NCI-H2171 (cell line): ENCODE measurements at regions not wholly inside any gene's neighbourhood (a gene's known extent, or its start where the extent isn't known, plus 50 kb on each side); places are given as distances from the start of the nearest gene placed in this dataset.
A peak's percentile ranks its signal among the peaks of the same experiment; 100 is the strongest.
"Not testable (repeated sequence)": the region's sequence is repeated elsewhere in the genome, so short reads cannot be mapped to it uniquely, and the experiment has no call there.

Source experiments
- DNase-seq: peaks from one replicate; lab custom pipeline; 2025; lab: John Stamatoyannopoulos, UW

DNA sequence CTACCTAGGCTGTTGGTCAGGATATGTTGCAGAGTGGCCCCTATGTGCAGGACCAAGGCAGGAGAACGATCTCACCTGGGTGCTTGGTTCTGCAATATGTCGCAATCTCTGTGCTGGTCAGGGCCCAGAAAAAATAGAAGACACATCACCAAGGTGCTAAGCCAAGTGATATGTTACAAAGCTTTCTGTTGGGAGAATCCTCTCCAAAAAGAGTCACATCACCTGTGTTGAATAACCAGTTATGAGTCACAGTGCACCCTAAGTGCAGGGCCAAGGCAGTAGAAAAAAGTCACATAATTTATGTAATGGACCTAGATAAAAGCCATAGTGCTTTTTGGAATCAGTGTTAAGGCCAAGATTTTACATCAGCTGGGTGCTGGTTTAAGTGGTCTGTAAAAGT is 965.9 kb upstream of the AMELY start:
- DNase-seq, result no peak

DNA sequence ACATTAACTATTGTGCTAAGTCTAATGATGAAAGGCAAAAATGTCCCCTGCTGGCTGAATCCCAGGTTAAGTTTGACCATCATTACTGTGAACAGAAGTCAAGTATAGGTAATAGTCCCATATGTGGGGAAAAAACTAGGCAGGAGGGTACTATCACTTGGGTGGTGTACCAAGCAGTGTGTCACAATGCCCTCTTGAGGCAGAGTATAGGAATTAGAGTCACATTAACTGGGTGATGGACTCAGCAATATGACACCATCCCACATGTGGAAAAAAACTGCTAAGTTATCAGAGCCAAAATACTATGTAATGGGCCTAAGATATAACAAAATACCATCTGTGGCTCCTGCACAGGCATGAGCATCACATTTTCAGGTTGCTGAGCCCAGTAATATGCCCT is 962.5 kb upstream of the AMELY start:
- DNase-seq, result peak; percentile 17

GRCh38 chrY:7871304-7871932 is 959.9 kb upstream of the AMELY start:
- no peak for DNase-seq

GRCh38 chrY:7866976-7867375 is 955.4 kb upstream of the AMELY start:
- DNase-seq, result no peak

DNA sequence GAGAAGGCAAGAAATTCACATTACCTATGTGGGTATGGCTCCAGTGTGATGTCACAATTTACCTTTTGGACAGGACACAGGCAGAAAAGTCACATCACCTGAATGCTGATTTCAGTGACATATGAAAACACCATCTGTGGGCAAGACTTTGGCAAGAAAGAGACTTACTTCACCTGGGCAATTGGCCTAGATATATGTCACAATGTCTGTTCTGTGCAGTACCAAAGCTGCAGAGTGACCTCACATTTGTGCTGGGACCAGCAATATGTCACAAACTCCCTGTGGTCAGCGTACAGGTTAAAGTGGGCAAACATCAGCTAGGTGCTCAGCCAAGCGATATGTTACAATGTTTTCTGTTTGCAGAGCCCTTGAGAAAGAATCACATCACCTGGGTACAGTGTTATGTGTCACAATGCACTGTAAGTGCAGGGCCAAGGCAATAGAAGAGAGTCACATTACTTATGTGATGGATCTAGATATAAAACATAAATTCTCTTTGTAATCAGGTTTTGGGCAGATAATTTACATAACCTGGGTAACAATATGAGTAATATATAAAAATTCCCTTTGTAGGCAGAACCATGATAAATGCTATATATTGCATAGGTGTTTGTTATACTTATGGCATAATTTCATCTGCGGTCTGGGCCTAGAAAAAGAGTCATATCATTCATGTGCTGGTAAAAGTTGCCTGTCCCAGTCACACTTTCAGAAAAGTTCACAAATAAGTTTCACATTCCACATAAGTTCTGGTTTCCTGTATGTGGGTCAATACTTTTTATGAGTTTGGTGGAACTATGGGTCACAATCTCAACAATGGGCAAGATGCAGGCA is 949.4 kb upstream of the AMELY start:
- DNase-seq, result no peak

DNA sequence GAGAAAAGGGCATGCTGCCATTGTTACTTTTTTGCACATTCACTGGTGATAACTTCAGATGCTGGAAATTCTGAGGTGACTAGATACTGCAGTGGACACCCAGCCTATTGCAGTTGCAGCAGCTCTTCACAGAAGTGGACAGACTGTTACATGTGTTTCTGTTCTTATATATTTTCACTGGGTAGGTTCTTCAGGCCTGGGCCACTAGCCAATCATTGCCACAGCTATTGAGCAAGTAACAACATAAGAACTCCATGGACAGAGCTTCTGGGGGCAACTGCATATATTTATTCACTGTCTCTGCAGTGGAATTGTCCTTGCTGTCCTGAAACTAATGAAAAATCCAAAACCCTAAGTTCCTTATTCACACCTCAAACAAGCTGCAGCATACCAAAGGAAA is 938.6 kb upstream of the AMELY start:
- no peak for DNase-seq

- DNase-seq, result no peak
Measured at GRCh38 chrY:7845776-7846175, 934.2 kb upstream of the AMELY start.

DNA sequence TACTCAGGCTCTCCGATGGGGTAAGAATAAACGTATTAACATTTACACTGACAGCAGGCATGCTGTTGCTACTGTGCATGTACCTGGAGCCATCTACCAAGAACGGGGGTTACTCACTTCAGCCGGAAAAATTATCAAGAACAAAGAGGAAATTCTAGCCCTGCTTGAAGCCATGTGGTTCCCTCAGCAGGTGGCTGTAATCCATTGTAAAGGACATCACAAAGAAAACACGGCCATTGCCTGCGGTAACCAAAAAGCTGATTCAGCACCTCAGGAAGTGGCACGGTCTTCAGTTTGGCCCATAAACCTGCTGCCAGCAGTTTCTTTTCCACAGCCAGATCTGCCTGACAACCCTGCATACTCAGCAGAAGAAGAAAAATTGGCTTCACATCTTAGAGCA is 925.5 kb upstream of the AMELY start:
- no peak for DNase-seq

GRCh38 chrY:7836366-7836765 is 924.8 kb upstream of the AMELY start:
- DNase-seq, result no peak

DNA sequence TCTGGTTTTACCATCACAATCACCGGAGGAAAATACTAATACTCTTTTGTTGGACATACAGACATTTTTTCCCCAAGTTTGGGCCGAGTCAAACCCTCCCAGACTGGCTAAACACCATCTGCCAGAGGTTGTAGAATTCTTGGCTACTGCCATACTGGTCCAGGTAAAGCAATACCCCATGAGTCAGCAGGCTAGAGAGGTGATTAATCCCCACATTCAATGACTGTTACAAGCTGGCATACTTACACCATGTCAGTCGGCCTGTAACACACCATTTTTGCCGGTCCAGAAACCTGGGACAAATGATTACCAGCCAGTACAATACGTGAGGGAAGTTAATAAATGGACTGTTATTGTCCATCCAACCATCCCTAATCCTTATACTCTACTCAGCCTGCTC is 923.9 kb upstream of the AMELY start:
- DNase-seq, result no peak

DNA sequence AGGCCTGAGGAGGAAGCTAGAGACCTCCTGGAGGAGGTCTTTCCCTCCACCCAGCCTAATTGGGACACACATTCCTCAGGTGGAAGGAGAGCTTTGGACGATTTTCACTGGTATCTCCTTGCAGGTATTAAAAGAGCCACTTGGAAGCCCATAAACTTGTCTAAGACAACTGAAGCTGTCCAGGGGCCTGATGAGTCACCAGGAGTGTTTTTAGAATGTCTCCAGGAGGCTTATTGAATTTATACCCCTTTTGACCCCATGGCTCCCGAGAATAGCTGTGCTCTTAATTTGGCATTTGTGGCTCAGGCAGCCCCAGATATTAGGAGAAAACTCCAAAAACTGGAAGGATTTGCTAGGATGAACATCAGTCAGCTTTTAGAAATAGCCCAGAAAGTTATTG is 922.7 kb upstream of the AMELY start:
- no peak for DNase-seq

- DNase-seq, result not testable (repeated sequence)
Measured at GRCh38 chrY:7830881-7831280, 919.3 kb upstream of the AMELY start.

DNA sequence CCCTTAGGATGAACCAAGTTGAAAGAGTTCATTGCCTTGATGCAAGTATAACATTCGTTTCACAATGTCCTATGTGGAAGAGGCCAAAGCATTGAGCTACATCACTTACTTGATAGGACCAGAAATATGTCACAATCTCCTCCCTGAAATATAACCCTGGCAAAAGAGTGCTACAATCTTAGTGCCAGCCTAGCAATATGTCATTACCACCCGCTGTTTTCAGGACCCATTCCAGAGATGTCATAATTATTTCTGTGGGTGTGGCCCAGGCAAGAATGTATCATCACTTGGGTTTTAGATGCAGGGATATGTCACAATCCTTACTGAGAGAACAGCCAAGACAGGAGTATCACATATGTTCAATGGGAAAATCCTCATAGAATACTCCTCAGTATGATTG is 915.0 kb upstream of the AMELY start:
- no peak for DNase-seq

DNA sequence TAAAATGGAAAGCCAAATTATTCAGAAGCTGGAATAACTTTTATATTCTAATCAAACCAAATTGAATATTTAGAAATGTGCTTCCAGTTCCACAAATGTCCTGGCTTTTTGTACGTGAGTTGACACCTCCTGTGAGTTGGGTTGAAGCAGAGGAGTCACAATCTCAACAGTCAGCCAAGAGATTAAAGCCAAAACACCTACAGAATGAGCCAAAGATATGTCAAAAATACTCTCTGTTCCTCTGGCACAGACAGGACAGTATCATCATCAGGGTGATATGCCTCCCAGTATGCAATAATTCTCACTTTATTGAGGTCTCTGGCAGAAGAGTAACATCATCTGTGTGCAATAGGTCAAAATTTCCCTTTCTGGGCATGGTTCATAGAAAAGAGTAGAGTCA is 914.3 kb upstream of the AMELY start:
- DNase-seq, result no peak

GRCh38 chrY:7821295-7822035 is 909.9 kb upstream of the AMELY start:
- no peak for DNase-seq

DNA sequence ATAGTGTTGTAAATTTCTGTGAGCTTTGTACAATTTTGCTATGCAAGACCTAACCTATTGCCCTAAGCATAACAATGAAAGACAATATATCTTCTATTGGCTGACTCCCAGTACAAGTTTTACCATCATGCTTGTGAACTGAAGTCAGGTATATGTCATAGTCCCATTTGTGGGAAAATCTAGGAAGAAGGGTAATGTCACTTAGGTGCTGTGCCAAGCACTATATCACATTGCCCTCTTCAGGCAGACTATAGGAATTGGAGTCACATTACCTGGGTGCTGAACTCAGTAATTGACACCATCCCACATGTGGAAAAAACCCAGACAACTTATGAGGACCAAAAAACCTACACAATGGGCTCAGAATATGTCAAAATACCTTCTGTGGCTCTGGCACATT is 907.4 kb upstream of the AMELY start:
- DNase-seq, result peak; percentile 11

- DNase-seq, result no peak
Measured at GRCh38 chrY:7816567-7816966, 905.0 kb upstream of the AMELY start.

DNA sequence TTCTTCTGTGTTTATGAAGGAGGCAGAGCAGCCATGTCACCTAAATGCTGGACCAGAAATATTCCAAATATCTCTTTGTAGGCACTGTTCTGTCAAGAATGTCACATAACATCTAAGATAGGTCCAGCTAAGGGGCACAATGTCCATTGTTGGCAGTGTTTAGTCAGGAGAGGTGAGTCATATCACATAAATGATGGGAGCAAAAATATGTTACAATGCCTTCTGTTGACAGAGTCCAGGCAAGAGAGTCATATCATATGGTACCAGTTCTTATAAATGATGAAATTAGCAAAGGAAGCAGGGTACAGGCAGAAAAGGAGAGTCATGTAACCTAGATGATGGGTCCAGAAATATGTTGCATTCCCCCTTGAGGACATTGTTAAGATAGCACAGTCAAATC is 904.4 kb upstream of the AMELY start:
- no peak for DNase-seq

DNA sequence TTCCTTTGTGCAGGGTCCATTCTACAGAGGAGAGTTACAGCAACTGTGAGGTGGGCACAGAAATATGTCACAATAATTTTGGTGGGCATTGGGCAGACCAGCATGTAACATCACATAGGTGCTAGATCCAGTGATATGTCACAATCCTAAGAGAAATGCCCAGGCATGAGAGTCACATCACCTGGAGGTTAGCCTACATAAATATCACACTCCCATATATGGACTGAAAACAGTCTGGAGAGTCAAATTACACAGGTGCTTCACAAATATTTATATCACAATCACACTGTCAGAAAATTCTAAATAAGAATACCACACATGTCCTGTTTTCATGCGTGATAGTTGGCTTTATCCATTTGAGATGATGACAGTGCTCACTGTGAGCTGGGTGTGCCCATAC is 903.7 kb upstream of the AMELY start:
- no peak for DNase-seq

GRCh38 chrY:7814361-7814760 is 902.8 kb upstream of the AMELY start:
- DNase-seq, result no peak

DNA sequence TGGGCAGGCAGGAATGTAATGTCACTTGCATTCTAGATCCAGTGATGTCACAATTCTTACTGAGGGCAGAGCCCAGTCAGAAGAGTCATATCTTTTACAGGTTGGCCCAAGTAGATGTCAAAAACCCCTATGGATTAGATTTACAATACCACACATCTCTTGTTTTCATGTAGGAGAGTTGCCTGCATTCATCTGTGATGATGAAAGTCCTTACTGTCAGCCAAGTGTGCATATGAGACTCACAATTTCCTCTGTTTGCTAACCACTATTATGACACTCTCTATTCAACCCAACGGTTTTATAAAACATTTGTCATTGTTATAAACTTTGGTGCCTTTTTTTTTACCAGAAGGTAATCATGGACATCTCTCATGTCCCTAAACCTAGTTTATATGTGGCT is 898.8 kb upstream of the AMELY start:
- DNase-seq, result no peak

DNA sequence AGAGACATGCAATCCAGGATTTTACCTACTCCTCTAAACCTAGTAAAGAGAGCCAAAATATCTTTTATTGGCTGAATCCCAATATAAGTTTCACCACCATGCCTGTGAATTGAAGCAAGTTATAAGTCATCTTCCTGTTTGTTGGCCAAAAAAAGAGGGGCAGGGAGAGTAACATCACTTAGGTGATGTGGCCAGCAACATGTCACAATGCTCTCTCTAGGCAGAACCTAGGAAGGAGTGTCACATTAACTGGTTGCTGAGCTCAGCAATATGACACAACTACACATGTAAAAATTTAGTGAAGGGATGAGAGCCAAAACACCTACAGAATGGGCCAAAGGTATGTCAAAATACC is 895.9 kb upstream of the AMELY start:
- DNase-seq, result no peak
